ENCODE measurements at regions not wholly inside any gene's neighbourhood (a gene's known extent, or its start where the extent isn't known, plus 50 kb on each side); places are given as distances from the start of the nearest gene placed in this dataset.

DNA sequence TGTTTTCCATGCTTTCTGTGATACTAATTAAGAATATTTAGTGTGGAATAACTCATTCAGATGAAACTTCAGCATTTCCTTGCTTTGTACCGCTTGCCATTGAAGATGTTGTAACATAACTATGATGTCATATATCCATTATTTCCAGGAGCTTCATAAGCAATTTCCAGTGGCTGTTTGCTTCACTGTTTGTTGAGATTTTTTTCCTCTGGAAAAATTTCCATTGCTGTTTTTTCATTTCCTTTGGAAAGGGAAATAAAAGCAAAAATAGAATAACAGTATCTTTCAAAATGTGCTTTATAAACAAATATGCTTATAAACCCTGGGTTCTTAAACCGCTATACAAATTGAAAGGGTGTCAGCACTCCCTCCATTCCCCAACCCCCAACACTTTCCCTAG is 319.6 kb upstream of the SEMA6D start:
- no peak overlapping the region for H3K4me2 ChIP-seq (ENCODE audit: low read length)
- no peaks in the 10 kb centered on the region for H3F3A ChIP-seq (ENCODE audit: insufficient read depth, low read length)
- H3K4me3 ChIP-seq (ENCODE audit: low read depth, low read length, poor library complexity, severe bottlenecking), result no peak overlapping the region
- no peaks in the 10 kb centered on the region for H3K79me2 ChIP-seq (ENCODE audit: insufficient read depth, low read length)
- H3K36me3 ChIP-seq (ENCODE audit: insufficient read depth, low read length), result no peaks in the 10 kb centered on the region
- H3K27me3 ChIP-seq (ENCODE audit: insufficient read depth, low read length), result no peaks in the 10 kb centered on the region
- no peaks in the 10 kb centered on the region for H3K4me1 ChIP-seq (ENCODE audit: insufficient read depth, low read length, severe bottlenecking)
- no peaks in the 10 kb centered on the region for H3K9me2 ChIP-seq (ENCODE audit: low read depth, low read length)
- H3K27ac ChIP-seq (ENCODE audit: low read depth, low read length, poor library complexity, severe bottlenecking), result no peak overlapping the region
- H2AFZ ChIP-seq (ENCODE audit: low read length), result no peak overlapping the region
- no peak for TF ChIP-seq EZH2 (IDR thresholded peaks at IDR 0.05; ENCODE audit: borderline replicate concordance, low read length)
- TF ChIP-seq, protein P1, sequence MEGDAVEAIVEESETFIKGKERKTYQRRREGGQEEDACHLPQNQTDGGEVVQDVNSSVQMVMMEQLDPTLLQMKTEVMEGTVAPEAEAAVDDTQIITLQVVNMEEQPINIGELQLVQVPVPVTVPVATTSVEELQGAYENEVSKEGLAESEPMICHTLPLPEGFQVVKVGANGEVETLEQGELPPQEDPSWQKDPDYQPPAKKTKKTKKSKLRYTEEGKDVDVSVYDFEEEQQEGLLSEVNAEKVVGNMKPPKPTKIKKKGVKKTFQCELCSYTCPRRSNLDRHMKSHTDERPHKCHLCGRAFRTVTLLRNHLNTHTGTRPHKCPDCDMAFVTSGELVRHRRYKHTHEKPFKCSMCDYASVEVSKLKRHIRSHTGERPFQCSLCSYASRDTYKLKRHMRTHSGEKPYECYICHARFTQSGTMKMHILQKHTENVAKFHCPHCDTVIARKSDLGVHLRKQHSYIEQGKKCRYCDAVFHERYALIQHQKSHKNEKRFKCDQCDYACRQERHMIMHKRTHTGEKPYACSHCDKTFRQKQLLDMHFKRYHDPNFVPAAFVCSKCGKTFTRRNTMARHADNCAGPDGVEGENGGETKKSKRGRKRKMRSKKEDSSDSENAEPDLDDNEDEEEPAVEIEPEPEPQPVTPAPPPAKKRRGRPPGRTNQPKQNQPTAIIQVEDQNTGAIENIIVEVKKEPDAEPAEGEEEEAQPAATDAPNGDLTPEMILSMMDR (IDR thresholded peaks at IDR 0.05; ENCODE audit: low read length), result no peak
- H3K9ac ChIP-seq (ENCODE audit: low read length), result no peak overlapping the region
- H3K9me3 ChIP-seq (ENCODE audit: low read length), result no peaks in the 10 kb centered on the region
- no peaks in the 10 kb centered on the region for H4K20me1 ChIP-seq (ENCODE audit: insufficient read depth, low read length)

DNA sequence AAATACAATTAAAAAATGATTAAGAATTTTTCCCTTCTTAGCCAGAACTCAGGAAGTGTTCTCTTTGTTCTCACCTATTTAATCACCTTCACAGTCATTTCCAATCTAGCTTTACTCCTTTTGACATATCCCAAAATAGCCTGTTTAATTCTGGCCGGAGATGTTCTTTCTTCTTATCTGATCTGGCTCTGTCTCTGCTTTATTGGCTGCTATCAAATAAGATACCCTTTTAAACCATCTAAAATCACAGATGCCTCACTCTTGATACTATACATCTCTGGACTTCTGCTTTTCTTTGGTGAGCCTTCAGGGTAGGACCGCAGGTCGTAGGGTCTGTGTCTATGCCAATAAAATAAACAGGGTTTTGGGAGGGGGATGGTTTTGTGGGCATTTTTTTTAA is 319.2 kb upstream of the SEMA6D start:
- Histone ChIP-seq H3K27ac (ENCODE audit: low read depth, low read length, poor library complexity, severe bottlenecking) (no peak overlapping the region), H3F3A (ENCODE audit: insufficient read depth, low read length) (no peaks in the 10 kb centered on the region), H3K9me3 (ENCODE audit: low read length) (no peaks in the 10 kb centered on the region), H3K36me3 (ENCODE audit: insufficient read depth, low read length) (no peaks in the 10 kb centered on the region), H2AFZ (ENCODE audit: low read length) (no peak overlapping the region), H3K4me3 (ENCODE audit: low read depth, low read length, poor library complexity, severe bottlenecking) (no peak overlapping the region), H3K79me2 (ENCODE audit: insufficient read depth, low read length) (no peaks in the 10 kb centered on the region), H3K4me1 (ENCODE audit: insufficient read depth, low read length, severe bottlenecking) (no peaks in the 10 kb centered on the region), H4K20me1 (ENCODE audit: insufficient read depth, low read length) (no peaks in the 10 kb centered on the region), H3K4me2 (ENCODE audit: low read length) (no peak overlapping the region), H3K27me3 (ENCODE audit: insufficient read depth, low read length) (no peaks in the 10 kb centered on the region), H3K9me2 (ENCODE audit: low read depth, low read length) (no peaks in the 10 kb centered on the region), H3K9ac (ENCODE audit: low read length) (no peak overlapping the region)
- TF ChIP-seq, protein P1 (IDR thresholded peaks at IDR 0.05; ENCODE audit: low read length), result no peak
- TF ChIP-seq EZH2 (IDR thresholded peaks at IDR 0.05; ENCODE audit: borderline replicate concordance, low read length), result no peak

DNA sequence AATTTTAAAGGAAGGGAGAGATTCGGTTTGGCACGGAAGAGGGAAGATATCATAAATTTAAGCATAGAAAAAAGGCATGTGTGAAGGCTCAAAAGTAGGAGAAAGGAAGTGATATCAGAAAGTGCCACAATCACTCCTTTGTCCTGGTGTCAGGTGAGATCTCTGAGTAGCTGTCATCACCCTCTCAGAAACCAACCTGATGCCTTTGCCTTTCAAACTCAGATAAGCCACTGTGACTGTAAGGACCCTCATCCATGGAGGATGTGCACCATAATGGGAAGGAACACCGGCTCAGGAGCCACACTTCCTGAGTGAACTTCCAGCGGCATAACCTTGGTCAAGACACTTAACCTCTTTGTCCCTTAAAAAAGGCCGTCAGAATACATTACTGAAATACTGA is 318.7 kb upstream of the SEMA6D start:
- Histone ChIP-seq H3K4me3 (ENCODE audit: low read depth, low read length, poor library complexity, severe bottlenecking) (no peak overlapping the region), H3F3A (ENCODE audit: insufficient read depth, low read length) (no peaks in the 10 kb centered on the region), H3K9ac (ENCODE audit: low read length) (no peak overlapping the region), H3K36me3 (ENCODE audit: insufficient read depth, low read length) (no peaks in the 10 kb centered on the region), H3K27me3 (ENCODE audit: insufficient read depth, low read length) (no peaks in the 10 kb centered on the region), H2AFZ (ENCODE audit: low read length) (no peak overlapping the region), H3K9me2 (ENCODE audit: low read depth, low read length) (no peaks in the 10 kb centered on the region), H3K27ac (ENCODE audit: low read depth, low read length, poor library complexity, severe bottlenecking) (no peak overlapping the region), H3K79me2 (ENCODE audit: insufficient read depth, low read length) (no peaks in the 10 kb centered on the region), H3K9me3 (ENCODE audit: low read length) (no peaks in the 10 kb centered on the region), H3K4me2 (ENCODE audit: low read length) (no peak overlapping the region), H3K4me1 (ENCODE audit: insufficient read depth, low read length, severe bottlenecking) (no peaks in the 10 kb centered on the region), H4K20me1 (ENCODE audit: insufficient read depth, low read length) (no peaks in the 10 kb centered on the region)
- TF ChIP-seq, protein P1 (IDR thresholded peaks at IDR 0.05; ENCODE audit: low read length), result no peak
- TF ChIP-seq EZH2 (IDR thresholded peaks at IDR 0.05; ENCODE audit: borderline replicate concordance, low read length), result no peak
